Activated CD4-positive, CD25-positive, alpha-beta regulatory T cell treated with anti-CD3 and anti-CD28 coated beads, Interleukin-2, amount 50 U/mL, for 16 hours (primary cell): ENCODE measurements at regions not wholly inside any gene's neighbourhood (a gene's known extent, or its start where the extent isn't known, plus 50 kb on each side); places are given as distances from the start of the nearest gene placed in this dataset.

ENCODE experiments used
- DNase-seq: peaks from one replicate; pipeline ENCODE4 v3.0.0-alpha.2; 2020; ENCODE audit warnings: low read depth, low spot score

DNA sequence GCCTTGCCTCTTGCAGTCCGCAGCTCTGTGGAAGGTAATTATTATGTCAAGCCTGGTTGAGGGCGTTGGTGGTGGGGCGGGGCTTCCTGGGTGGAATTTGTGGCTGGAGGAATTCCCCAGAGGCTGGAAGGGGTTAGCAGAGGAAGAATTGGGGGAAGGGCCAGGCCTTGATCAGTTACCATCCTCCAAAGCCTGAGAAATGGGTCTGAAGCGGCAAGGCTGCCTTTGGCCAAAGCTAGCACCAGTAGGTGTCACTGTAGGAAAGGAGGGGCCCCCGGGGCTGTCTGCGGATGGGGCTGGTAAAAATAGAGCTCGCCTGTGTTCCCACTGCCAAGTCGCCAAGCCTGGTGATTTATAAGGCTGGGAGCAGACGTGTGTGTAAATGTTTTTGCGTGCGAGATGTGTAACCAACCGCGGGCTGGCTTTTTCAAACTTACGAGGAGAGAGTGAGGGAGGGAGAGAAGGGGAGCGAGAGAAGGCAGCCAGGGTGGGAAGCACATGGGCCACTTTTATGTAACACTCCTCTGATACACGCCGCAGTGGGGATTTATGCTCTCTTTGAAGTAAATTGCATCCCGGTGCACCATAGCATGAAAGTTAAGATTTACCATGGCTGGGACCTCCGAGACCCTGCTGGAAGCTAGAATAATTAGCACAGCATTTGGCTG lies 367.0 kb downstream of the BCOR start:
- peak; percentile 17 for DNase-seq

DNA sequence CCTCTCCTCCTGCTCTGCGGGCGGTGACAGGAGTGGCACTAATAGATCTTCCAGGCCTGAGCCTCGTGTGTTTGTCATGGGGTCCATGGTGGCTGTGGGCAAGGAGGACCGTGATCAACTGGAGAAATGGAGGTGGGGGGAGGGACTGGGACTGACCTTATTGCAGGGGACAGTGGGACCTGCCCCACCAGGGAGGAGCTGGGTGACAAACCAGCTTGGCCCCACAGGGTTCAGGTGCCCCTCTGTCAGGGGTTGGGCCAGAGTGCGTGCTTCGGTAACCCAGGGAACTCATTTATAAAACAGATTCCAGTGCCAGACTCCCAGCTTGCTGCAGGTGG lies 366.5 kb downstream of the BCOR start:
- DNase-seq = no peak

DNA sequence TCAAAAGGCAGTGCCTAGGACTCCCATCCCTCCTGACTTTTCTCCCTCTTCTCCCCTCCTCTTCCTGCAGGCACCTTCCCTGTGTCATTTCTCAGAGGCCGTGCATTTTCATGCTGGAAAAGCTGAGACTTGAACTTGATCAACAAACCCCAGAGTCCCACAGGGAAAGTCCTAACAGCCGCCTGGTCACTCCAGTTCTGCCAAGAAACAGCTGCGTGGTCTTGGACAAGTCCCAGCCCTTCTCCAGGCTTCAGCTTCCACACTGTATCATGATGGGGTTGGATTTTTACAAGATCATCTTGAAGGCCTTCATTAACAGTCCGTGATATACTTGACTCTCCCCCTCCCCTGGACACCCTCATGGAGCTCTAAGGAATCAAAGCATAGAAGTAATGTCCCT lies 366.0 kb downstream of the BCOR start:
- no peak for DNase-seq

DNA sequence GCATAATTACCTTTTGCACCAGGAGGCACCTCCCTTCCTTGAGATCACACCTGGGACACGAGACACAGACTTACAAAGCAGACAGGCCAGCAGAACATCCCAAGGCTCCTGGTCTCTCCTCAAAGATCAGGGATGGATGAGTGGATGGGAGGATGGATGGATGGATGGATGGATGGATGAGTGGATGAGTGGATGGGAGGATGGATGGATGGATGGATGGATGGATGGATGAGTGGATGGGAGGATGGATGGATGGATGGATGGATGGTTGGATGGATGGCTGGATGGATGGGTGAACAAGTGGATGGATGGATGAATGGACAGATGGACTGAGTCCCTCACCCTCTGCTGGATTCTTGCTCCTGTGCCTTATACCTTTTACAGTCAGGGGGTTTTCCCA lies 364.0 kb downstream of the BCOR start:
- DNase-seq = no peak

DNA sequence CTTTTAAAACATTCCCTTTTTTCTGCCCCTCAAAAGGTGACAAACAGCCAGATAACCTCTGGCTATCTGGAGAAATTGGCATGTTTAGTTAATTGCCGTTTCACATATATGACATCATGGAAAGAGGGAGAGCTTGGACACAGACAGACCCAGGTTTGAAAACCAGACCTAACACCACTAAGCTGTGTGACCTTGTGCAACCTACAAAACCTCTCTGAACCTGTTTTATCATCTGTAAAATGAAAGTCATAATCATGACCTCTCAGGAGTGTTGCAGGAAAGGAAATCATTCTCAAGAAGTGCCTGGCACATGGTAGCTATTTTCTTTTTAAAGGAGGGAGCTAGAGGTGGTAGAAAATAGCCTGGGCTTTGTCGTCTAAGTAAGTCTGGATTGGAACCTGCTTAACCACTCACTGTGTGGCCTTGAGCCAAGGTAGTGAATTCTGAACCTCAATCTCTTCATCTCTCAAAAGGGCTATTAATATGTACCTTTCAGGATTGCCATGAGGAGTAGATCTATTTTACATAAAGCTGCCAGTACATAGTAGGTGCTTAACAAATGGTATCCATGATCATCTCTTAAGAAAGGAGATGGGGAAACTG lies 363.5 kb downstream of the BCOR start:
- no peak for DNase-seq

DNA sequence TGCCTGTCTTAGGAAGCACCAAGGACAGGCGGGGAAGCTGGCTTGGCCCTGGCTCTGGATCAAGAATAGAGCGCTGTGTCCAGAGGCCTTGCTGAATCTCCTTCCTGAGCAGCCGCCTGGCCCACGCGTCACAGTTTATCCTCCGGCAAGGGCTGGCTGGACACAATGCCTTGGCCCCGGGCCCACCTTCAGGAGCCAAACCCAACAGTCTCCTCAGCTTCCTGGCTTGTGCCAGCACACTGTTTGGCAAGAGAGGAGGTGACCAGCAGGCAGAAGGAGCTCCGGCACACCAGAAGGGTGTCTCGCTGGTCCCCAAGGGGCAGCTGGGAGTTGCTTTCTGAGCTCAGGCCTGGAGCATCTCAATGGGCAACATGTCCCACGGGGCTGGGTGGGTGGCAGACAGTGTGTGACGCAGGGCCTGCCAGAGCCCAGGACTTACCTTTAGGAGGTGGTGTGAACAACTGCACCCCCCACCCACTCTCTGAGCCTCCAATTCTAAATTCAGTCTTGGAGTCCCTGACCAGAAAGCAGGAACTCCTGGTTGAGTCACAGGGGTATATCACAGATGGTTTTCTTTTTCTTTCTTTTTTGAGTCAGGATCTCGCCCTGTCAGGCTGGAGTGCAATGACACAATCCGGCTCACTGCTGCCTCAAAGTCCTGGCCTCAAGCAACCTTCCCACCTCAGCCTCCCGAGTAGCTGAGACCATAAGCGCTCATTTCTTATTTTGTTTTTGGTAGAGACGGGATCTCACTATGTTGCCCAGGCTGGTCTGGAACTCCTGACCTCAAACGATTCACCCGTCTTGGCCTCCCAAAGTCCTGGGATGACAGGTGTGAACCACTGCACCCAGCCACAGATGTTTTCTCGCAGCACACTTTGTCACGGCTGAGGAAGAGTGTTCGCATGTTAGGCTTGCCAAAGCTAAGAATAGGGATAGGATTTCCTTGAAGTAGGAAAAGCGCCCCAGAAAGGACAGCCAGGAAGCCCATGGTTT lies 361.2 kb downstream of the BCOR start:
- DNase-seq = no peak

DNA sequence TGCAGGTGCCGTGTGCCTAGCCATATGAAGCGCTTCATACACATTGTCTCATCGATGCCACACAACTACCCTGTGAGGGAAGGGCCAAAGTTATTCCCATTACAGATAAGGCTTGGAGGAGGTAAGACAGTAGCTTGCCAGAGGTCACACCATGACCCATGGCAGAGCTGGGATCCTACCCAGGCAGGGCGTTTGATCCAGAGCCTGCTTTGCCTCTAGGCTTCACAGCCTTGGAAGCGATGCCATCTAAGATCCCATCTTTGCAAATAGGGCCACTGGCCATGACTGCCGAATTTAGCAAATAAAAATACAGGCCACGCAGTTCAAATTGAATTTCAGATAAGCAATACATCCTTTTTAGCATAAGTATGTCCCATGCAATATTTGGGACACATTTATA lies 358.2 kb downstream of the BCOR start:
- no peak for DNase-seq

DNA sequence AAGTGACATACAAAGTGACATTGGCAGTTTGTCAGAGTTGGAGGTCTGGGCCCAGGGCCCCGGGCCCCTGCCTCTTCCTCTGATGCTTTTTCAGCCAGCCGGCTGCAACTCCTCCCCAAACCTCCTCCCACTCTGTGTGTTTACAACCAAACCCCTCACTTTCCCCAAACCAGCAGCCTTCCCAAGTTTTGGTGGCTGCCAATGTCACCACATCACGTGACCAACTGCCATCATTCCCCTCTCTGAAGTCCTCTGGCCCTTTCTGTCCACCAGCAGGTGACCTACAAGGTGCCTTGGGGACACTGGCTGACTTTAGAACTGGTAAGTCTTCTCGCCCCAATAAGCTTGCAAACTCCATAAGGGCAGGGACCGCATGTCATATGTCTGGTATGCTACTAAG lies 357.7 kb downstream of the BCOR start:
- no peak for DNase-seq

DNA sequence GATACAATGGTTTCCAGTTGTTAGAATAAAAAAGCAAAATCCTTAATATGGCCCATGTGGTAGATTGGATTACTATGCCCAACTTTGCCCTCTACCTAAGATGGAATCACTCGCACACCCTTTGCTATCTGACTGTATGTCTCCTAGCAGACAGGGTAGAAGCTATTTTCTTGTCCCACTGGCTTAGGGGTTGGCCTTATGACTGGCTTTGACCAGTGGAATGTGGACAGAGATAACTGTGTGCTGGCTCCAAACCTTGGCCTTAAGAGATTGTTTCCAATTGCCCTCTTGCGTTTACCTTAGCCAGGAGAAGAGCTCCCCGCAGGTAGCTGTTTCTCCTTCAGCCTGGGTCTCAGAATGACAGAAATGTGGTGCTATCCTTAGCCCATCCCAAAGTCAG lies 355.9 kb downstream of the BCOR start:
- DNase-seq = no peak

DNA sequence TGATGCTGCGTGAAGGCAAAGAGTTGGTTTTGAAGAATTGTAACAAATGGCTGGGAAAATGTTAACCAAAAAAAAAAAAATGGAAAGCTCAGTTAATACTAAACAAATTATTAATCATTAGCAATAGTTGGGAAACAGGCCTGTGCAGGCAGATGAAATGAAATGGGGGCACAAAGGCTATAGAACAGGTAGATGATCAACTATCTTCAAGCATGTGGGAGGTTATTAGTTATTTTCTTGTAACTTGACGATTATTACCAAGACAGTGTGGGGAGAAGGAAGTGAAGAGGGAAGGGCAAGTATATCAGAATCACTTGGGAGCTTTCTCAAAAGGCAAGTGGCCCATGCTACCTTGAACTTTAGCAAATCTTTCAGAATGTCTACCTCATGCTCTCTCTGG lies 351.9 kb downstream of the BCOR start:
- DNase-seq = no peak

DNA sequence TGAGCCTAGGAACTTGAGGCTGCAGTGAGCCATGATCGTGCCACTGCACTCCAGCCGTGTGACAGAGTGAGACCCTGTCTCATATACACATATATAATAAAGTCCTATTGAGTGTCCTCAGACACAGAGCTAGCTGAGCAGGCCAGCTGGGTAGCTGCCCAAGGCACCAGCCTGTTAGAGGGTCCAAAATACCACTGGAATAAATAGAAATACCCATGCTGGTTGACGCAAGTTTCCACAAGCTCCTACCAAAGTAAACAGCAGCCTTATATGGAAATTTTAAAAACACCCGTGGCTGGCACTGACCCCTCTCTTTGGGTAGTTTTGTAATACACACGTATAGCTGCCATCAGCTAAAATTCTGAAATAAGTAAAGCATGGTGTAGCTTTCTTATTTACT lies 348.6 kb downstream of the BCOR start:
- no peak for DNase-seq

DNA sequence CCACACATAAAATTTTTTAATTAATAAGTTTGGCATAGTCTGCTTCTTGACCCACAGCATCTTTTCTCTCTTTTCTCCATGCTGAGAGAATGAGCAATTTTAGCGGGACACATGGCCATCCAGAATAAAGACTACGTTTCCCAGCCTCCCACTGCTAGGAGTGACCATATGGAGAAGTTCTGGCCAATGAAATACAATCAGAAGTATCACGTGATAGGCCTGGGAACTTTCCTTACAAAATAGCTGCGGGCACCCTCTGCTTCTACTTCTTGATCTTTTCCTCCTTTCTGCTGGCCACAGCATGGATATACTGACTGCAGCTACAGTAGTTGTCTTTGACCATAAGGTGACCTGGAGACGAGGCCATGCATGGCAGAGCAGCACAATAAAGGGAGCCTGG lies 348.0 kb downstream of the BCOR start:
- DNase-seq = no peak

DNA sequence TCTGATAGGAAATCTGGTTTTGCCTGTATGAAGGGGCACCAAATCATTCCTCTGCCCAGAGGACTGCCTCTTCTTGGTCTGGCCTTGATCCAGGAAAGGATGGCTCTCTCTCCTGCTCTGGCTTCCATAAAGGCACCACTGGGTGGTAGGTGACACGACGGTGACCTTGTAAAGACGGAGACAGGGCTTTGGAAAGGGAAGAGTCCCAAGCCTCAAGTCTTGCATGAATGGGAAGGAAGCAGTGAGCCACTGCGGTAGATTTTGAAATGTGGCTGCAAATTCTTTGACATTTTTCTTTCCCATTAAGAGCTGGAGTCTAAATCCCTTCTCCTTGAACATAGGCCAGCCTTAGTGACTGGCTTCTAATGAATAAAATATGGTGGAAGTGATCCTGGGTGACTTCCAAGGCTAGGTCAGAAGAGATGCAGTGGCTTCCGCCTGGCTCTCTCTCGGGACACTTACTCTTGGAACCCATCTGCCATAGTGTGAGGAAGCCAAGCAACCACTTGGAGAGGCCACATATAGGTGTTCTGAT lies 347.4 kb downstream of the BCOR start:
- DNase-seq = no peak

DNA sequence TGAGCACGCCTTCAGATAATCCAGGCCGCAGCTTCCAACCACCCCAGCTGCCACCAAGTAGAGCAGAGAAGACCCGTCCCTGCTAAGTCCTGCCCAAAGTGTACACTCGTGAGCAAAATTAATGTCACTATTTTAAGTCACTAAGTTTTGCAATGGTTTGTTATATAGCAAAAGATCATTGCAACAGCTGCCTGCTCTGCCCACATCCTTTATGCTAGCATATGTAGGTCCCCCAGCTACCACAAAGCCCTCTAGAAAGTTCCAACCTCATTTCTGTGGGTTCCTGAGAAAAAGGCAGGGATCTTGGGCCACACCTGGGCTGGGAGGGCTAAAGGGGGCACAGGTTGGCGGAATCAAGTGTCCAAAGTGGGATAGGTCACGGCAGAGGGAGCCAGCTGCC lies 346.9 kb downstream of the BCOR start:
- no peak for DNase-seq

DNA sequence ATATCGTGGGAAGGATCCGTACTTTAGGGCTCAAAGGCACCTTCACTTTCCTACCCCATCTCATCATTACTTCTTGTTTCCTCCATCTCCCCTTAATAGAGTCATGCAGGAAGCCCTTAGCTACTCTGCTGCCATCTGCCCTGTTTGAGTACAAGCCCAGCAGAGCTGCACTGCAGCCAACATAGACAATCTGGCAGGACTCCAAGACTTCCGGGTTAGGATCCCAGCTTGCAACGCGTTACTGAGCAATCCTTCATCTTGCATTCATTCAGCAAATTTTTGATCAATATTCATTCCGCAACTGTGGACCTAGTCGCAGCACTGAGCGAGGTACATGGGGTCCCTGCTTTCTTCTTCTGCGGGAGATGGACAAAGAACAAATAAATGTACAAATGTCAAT lies 344.9 kb downstream of the BCOR start:
- no peak for DNase-seq

DNA sequence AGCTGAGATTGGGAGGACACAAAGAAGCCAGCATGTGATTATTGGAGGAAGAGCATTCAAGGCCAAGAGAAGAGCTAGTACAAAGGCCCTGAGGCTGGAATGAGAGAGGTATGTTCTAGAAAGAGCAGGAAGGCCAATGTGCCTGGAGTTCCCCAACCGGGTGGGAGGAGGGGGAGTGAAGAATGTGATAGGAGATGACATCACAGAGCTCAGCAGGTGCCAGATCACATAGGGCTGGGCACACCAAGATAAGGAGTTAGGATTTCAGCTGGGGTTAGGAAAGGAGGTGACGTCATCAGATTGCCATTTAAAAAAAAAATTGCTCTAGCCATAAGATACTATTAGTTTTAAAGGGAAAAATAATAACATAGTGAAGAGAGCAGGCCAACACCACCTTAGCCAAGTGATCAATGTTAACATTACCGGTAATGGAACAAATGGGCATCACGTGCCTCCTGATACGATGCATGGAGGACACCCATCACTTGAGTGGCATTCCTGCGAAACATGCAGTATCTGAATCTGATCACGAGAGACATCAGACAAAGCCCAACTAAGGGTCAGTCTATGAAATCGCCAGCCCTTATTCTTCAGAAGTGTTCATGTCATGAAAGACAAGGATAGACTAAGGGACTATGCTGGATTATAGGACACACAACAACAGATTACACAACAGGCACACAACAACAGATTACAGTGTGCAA lies 344.3 kb downstream of the BCOR start:
- no peak for DNase-seq

DNA sequence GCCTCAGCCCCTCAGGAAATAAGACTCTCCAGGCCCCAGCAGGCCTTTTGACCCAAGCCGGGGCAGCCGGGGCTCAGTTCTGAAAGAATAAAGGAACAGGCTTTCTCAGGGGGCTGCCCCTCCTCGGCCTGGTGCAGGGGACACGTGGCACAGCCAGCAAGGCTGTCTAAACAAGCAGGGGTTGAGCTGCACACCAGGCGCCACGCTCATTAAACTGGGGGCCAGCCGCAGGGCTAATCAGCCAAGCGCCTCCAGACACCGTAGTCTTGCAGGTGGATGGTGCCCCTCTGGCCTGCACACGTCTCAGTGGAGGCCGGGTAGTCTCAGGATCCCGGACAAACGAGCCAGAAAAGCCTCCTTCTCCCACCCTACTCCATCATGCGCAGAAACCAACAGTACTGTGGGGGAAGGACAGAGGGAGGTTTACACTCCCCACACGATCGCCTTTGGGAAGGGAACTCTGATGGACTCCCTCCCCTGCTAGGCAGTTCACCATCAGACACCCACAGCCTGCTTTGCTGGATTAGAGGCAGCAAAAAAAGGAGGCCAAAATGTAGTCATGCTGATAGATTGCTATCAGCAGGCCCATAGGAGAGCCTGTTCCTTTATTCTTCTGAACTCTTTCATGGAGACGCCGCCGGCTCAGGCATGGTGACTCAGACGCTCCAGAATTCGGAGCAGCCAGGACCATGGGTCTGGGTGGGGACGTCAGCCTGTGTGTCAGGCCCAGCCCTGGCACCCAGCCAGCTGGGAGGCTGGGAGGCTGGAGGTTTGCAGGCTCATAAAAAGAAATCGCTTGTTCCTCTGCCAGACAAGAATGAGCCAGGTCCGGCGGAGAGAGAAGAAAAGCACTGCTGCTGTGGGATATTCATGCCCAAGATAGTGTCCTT lies 342.4 kb downstream of the BCOR start:
- no peak for DNase-seq

DNA sequence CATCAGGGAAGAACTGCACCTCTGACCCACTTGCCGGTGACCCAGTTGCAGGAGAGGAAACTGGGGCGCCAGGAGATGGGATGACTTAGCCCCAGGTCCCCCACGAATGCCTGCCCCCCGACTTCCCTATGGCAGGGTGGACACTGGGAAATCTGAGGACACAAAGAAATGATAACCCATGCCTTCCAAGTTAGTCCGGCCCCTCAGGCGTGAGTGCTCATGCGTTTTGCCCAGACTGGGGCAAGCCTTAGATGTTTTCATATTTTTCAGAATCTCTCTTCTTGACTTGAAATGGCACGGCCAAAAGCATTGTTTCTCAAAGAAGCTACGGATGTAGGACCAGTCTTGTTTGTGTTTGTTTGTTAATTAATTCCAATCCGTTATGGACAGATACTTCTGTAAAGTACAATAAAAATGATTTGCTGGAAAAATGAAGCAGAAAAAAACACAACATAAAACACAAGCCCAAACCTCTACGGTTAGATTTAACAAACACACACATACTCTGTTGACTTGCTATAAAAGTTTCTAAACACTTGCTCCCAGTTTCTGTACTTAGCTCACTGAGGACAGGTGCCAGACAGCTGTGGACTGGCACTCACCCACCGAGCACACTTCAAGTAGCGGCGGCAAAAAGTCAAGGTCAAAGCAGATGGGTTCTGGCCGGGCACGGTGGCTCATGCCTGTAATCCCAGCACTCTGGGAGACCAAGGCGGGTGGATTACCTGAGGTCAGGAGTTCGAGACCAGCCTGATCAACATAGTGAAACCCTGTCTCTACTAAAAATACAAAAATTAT lies 341.5 kb downstream of the BCOR start:
- DNase-seq = no peak

DNA sequence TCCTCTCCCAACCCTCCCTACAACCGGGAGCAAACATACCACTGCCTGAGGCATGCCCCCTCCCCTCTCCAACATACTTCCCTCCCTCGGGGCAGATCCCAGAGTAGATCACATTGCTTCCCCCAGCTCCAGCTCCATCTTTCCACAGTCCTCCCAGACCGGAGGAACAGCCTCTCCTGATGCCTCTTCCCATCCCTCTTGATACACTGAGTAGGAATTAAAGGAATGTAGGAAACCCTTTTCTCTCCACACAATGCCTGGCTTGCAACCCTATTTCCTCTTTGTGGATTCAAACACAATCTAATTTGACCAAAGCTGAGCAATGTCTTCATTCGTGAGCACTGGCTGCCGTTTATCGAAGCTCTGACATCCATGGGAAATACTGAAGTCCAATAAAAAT lies 339.8 kb downstream of the BCOR start:
- no peak for DNase-seq
